ENCODE measurements at regions not wholly inside any gene's neighbourhood (a gene's known extent, or its start where the extent isn't known, plus 50 kb on each side); places are given as distances from the start of the nearest gene placed in this dataset.

DNA sequence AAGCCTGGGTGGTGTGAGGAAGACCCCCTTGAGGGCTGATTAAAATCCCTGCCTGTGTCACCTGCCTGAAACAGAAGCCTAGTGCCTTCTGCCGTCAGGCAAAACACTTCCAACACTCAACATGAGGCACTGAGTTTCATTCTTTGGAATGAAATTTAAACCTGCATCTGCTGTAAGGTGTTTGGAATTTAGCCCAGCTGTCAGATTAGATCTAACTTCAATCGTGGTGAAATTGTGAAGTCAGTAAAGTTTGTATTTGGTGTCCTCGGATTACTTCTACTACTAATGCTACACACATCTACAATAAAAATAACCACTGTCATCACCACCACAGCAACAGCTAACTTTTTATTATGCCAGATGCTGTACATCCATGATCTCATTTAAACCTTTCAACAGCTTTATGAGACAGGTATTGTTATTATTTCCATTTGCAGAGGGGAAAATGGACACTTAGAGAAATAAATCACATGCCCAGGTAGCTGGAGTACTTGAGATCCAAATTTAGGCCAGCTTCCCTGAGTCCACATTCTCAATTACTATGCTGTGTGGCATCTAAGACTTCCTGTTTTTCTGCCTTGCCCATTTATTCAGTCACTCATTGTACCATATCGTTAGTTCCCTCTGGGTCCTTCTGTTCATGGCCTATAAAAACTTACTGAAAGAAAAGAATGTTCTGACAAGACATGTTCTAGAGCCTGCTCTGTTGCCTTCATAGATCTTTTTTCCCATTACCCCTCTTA is 98.2 kb upstream of the GCFC2 start:
- TF ChIP-seq, protein P1, sequence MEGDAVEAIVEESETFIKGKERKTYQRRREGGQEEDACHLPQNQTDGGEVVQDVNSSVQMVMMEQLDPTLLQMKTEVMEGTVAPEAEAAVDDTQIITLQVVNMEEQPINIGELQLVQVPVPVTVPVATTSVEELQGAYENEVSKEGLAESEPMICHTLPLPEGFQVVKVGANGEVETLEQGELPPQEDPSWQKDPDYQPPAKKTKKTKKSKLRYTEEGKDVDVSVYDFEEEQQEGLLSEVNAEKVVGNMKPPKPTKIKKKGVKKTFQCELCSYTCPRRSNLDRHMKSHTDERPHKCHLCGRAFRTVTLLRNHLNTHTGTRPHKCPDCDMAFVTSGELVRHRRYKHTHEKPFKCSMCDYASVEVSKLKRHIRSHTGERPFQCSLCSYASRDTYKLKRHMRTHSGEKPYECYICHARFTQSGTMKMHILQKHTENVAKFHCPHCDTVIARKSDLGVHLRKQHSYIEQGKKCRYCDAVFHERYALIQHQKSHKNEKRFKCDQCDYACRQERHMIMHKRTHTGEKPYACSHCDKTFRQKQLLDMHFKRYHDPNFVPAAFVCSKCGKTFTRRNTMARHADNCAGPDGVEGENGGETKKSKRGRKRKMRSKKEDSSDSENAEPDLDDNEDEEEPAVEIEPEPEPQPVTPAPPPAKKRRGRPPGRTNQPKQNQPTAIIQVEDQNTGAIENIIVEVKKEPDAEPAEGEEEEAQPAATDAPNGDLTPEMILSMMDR (IDR thresholded peaks at IDR 0.05) = no peak
- no peak for TF ChIP-seq POLR2A (IDR thresholded peaks at IDR 0.05)
